Ascending aorta (tissue), 2 donors: ENCODE measurements at regions not wholly inside any gene's neighbourhood (a gene's known extent, or its start where the extent isn't known, plus 50 kb on each side); places are given as distances from the start of the nearest gene placed in this dataset.

ENCODE experiments used
- DNase-seq, 2 donors: peaks; one replicate each; pipeline ENCODE4 v3.0.0-alpha.2; 2019; ENCODE audit warnings: low spot score in 2 of 2
- H3K27ac ChIP-seq, 2 donors: fragments of 200-600 bp; sonication (generic); one replicate each; pipeline ENCODE4 v1.5.1; 2016 to 2017; ENCODE audit warnings: mild to moderate bottlenecking in 1 of 2
- H3K27me3 ChIP-seq: fragments of 200-600 bp; sonication (generic); one replicate; pipeline ENCODE4 v1.5.1; 2017
- H3K36me3 ChIP-seq, 2 donors: fragments of 200-600 bp; sonication (generic); one replicate each; pipeline ENCODE4 v1.5.1; 2016
- H3K4me1 ChIP-seq, 2 donors: fragments of 200-600 bp; sonication (generic); one replicate each; pipeline ENCODE4 v1.5.1; 2016 to 2017; ENCODE audit warnings: mild to moderate bottlenecking in 1 of 2
- H3K4me3 ChIP-seq, 2 donors: fragments of 200-600 bp; sonication (generic); one replicate each; pipeline ENCODE4 v1.5.1; 2016 to 2017; ENCODE audit warnings: mild to moderate bottlenecking in 1 of 2
- H3K9me3 ChIP-seq, 2 donors: fragments of 200-600 bp; sonication (generic); one replicate each; pipeline ENCODE4 v1.5.1; 2016
- intact Hi-C: fragments of 100-400 bp; cut with DNase I; formaldehyde crosslinking; loops from one replicate; pipeline ENCODE4 v1.15.1; 2023
- TF ChIP-seq, protein P1 (sequence below), 3 experiments: fragments of 200-600 bp in 2 of 3; fragments of 450-650 bp in 1 of 3; sonication (generic) in 2 of 3; IDR thresholded peaks; one replicate each; pipeline ENCODE4 v1.5.1; 2016 to 2019; ENCODE audit warnings: antibody characterized with exemption in 3 of 3, mild to moderate bottlenecking in 1 of 3, moderate library complexity in 1 of 3

DNA sequence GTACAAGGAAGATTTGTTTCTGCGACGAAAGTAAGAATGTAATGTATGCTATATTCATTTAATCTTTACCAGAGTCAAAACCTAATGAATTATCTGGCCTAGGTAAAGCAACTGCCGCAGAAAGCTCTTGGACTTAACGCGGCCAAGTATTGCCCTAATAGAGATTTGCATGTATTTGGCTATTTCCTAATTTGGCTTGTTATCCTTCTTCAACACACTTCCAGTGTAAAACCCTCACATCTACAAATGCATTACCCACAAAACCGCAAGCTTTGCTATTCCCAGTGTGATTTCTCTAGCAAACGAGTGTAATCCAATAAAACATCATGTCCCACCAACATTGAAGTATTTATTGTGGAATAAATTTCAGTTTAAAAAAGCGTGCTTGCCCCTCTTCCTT, 123.8 kb upstream of the LMO4 start:
- DNase-seq: no peak
- no peaks in the 10 kb centered on the region for H3K27me3 ChIP-seq
- no peak overlapping the region for H3K27ac ChIP-seq
- intact Hi-C loops: no loop called here
- no peaks in the 10 kb centered on the region for H3K9me3 ChIP-seq
- H3K4me3 ChIP-seq: no peak overlapping the region
- H3K36me3 ChIP-seq: no peaks in the 10 kb centered on the region
- TF ChIP-seq, protein P1, sequence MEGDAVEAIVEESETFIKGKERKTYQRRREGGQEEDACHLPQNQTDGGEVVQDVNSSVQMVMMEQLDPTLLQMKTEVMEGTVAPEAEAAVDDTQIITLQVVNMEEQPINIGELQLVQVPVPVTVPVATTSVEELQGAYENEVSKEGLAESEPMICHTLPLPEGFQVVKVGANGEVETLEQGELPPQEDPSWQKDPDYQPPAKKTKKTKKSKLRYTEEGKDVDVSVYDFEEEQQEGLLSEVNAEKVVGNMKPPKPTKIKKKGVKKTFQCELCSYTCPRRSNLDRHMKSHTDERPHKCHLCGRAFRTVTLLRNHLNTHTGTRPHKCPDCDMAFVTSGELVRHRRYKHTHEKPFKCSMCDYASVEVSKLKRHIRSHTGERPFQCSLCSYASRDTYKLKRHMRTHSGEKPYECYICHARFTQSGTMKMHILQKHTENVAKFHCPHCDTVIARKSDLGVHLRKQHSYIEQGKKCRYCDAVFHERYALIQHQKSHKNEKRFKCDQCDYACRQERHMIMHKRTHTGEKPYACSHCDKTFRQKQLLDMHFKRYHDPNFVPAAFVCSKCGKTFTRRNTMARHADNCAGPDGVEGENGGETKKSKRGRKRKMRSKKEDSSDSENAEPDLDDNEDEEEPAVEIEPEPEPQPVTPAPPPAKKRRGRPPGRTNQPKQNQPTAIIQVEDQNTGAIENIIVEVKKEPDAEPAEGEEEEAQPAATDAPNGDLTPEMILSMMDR (IDR thresholded peaks at IDR 0.05): no peak
- no peaks in the 10 kb centered on the region for H3K4me1 ChIP-seq

DNA sequence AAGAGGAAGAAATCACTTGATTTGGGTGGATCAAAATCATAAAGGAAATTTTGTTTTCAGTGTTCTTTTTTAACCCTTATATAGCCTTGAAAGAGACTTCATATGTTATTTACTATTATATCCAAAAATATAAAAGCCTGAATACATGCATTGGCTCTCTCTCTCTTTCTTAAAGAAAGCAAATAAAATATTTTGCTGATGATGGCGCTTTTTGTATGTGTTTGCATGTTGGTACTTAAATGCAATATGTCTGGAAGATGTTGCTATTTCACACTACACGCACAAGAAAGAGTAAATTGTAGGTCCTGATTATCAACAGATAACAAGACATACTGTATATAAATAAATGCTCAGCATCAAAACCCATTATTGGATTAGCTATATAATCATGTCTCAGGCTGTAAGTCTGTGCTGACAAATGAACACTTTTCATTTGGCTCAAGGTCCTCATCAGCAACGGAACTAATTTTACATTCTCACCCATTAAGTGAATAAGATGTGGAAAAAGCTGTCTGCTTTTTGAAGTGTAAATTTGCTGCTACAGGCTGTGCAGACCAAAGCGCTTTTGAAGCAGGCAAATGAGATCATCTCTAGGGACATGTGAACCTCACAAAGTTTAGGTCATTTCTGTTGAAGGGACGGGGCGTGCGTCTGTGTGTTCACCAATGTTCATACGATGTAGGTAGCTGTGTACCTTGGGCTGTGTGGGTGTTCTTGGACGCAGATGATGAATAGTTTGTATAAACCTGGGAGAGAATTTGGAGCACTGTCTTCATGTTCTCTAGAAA, 122.4 kb upstream of the LMO4 start:
- Histone ChIP-seq H3K4me1 (no peaks in the 10 kb centered on the region), H3K9me3 (no peaks in the 10 kb centered on the region), H3K36me3 (no peaks in the 10 kb centered on the region), H3K27ac (no peak overlapping the region), H3K27me3 (no peaks in the 10 kb centered on the region), H3K4me3 (no peak overlapping the region)
- TF ChIP-seq, protein P1 (IDR thresholded peaks at IDR 0.05): no peak
- DNase-seq: no peak
- intact Hi-C loops: no loop called here

DNA sequence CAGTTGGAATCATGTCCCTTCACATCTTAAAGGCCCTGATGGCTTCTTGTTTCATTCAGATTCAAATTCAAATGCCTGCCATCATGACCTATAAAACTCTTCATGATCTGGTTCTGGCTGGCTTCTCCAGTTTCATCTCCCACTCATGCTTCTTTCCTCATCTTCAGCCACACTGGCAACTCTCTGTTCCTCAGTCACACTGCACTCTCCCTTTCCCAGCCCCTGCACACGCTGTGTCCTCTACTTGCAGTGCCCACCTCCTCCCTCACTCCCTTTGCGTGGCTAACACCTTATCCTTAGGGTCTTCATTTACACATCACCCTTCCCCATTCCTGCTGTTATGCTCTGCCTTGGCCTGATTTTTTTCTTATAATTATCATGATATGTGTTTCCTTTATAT, 120.6 kb upstream of the LMO4 start:
- Histone ChIP-seq H3K36me3 (no peaks in the 10 kb centered on the region), H3K27ac (no peak overlapping the region), H3K4me1 (no peaks in the 10 kb centered on the region), H3K4me3 (no peak overlapping the region), H3K9me3 (no peaks in the 10 kb centered on the region), H3K27me3 (no peaks in the 10 kb centered on the region)
- intact Hi-C loops: no loop called here
- DNase-seq: no peak
- TF ChIP-seq, protein P1 (IDR thresholded peaks at IDR 0.05): no peak

DNA sequence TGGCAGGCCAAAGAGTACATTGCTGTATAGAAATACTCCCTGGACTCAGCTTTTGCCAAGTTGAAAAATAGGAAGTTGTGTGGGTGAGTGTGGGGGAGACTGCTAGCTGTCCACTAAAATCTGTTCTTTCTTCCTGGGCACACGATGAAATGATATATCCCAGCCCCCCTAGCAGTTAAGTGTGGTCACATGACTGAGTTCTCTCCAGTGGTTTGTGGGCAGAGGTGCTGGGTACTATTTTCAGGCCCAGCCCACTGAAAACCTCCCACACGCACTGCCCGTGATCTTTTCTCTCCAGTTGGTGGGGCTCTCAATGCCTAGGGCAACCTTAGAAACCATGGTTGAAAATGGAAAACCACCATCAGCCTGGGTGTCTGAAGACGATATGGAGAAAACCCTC, 119.7 kb upstream of the LMO4 start:
- TF ChIP-seq, protein P1 (IDR thresholded peaks at IDR 0.05): no peak
- Histone ChIP-seq H3K27ac (no peak overlapping the region), H3K9me3 (no peaks in the 10 kb centered on the region), H3K4me3 (no peak overlapping the region), H3K27me3 (no peaks in the 10 kb centered on the region), H3K4me1 (no peaks in the 10 kb centered on the region), H3K36me3 (no peaks in the 10 kb centered on the region)
- no peak for DNase-seq
- intact Hi-C loops: no loop called here

DNA sequence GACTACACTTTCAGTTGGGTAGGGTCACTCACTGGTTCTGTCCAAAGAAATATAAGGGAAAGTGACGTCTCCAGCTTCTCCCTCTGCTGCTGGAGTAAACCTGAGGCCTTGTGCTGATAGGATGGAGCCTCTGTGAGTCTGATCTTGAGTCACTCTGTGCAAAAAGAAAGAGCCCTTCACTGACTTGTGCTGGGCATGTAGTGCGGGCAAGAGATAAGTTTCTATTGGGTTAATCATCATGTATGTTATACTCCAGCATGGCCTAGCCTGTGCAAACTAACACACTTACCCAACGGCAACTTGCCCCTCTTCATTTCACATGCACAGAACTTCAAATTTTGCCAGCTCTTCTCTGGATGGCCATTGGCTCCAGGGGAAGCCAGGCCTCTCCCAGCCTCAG, 118.5 kb upstream of the LMO4 start:
- DNase-seq: no peak
- no peaks in the 10 kb centered on the region for H3K4me1 ChIP-seq
- no peaks in the 10 kb centered on the region for H3K36me3 ChIP-seq
- H3K9me3 ChIP-seq: no peaks in the 10 kb centered on the region
- no peak overlapping the region for H3K27ac ChIP-seq
- intact Hi-C loops: no loop called here
- H3K27me3 ChIP-seq: no peaks in the 10 kb centered on the region
- no peak overlapping the region for H3K4me3 ChIP-seq
- TF ChIP-seq, protein P1 (IDR thresholded peaks at IDR 0.05): no peak
